ENCODE measurements at regions not wholly inside any gene's neighbourhood (a gene's known extent, or its start where the extent isn't known, plus 50 kb on each side); places are given as distances from the start of the nearest gene placed in this dataset.

GRCh38 chr1:77623066-77623465, 59.4 kb downstream of the ZZZ3 start:
- TF ChIP-seq CTCF (IDR thresholded peaks at IDR 0.05) (no peak), POLR2A (IDR thresholded peaks at IDR 0.05) (no peak)

Data from right lobe of liver (tissue), 4 donors.